GM12873 (cell line): ENCODE measurements at regions not wholly inside any gene's neighbourhood (a gene's known extent, or its start where the extent isn't known, plus 50 kb on each side); places are given as distances from the start of the nearest gene placed in this dataset.

Experiments used
- TF ChIP-seq, protein P1 (sequence below): IDR thresholded peaks from 2 replicates; pipeline ENCODE4 v1.5.1; 2012; ENCODE audit warnings: low read depth, mild to moderate bottlenecking, moderate library complexity, low read length, control low read depth; ENCODE audit not compliant: insufficient read depth; ENCODE audit errors: missing control alignments

DNA sequence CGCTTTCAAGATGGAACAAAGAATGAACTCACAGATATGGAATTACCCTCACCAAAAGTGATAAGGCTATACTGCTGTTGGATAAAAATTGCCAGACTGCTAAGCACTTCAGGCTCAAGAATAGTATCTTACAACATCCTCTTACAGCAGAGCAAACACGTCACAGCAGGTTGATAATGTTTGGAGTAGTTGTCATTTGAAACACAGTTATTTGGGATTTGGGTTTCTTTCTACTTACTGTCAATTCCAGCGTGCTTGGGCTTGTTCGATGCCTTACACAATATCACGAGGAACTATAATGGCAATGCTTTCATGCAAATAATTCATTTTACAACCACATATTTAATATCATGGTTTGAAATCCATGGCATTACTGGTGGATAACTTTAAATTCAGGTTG is 1223.7 kb upstream of the AGA start:
- TF ChIP-seq, protein P1, sequence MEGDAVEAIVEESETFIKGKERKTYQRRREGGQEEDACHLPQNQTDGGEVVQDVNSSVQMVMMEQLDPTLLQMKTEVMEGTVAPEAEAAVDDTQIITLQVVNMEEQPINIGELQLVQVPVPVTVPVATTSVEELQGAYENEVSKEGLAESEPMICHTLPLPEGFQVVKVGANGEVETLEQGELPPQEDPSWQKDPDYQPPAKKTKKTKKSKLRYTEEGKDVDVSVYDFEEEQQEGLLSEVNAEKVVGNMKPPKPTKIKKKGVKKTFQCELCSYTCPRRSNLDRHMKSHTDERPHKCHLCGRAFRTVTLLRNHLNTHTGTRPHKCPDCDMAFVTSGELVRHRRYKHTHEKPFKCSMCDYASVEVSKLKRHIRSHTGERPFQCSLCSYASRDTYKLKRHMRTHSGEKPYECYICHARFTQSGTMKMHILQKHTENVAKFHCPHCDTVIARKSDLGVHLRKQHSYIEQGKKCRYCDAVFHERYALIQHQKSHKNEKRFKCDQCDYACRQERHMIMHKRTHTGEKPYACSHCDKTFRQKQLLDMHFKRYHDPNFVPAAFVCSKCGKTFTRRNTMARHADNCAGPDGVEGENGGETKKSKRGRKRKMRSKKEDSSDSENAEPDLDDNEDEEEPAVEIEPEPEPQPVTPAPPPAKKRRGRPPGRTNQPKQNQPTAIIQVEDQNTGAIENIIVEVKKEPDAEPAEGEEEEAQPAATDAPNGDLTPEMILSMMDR, result no peak

GRCh38 chr4:178671766-178672165 is 1229.5 kb upstream of the AGA start:
- TF ChIP-seq, protein P1, result no peak

DNA sequence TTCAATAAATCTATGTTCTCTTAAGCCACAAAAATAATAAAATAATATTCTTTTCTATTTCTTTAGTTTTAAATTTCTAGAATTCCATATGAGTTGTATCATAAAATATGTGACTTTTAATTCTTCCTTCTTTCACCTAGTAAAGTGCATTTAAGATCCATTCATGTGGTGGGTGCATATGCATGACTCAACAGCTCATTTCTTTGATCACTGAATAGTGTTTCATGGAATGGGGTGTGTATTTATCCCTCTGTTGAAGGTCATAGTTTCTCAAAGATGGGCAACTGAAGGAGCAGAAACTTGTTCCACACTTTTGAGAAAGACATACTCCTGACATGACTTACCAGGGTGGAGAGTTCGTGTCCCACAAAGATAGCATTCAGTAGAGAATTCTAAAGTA is 1230.3 kb upstream of the AGA start:
- TF ChIP-seq, protein P1, result no peak

DNA sequence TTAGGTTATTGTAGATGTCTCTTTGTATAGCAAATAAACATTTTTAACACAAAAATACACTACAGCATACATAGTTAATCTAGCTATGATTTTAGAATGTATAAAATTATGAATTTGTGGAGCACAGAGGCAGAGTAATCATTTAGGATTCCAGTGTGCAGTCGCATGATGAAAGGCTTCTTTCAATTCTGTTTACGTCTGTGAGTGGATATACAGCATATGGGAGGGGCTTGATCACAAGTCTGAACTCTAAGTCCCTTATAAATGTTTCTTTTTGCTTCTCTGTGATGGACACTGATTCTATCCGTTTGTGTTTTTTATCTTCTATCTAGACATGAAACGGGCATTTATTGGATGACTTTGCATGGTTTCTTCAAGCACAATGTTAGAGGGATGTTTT is 1239.6 kb upstream of the AGA start:
- TF ChIP-seq, protein P1, result no peak

- TF ChIP-seq, protein P1, result no peak
Observed at GRCh38 chr4:178689926-178690325, 1247.7 kb upstream of the AGA start.

DNA sequence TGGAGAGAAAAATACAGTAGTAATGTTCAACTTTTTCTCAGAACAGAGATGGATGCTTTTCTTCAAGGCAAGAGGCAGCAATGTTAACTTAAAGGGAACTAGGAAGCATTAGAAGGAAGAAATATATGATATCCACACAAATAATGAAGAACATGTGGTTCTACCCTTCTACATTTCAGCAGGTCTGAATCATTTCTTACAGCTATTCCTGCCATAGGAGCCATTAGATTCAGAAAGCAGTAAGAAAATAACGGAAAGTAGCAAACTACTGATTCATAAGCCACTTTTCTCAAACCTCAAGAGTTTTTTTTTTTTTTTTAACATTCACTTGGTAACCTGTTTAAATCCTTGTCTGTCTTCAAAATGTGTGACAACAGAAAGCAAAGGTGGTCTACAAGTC is 1251.6 kb upstream of the AGA start:
- TF ChIP-seq, protein P1, result no peak

GRCh38 chr4:178696515-178696914 is 1254.3 kb upstream of the AGA start:
- TF ChIP-seq, protein P1, result no peak
